ENCODE measurements at regions not wholly inside any gene's neighbourhood (a gene's known extent, or its start where the extent isn't known, plus 50 kb on each side); places are given as distances from the start of the nearest gene placed in this dataset.

DNA sequence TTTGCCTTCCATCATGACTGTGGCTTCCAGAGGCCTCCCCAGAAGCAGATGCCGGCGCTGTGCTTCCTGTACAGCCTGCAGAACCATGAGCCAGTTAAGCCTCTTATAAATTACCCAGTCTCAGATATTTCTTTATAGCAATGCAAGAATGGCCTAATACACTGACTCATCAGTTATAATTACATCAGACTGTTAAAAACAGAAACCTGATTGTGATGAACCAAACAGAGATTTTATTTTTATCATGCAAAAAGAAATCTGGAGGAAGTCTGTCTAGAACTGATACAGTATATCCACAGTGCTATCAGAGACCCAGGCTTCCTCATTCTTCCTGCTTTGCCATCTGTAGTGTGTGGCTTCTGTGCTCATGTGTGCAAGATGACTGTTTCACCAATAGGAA, 93.4 kb upstream of the MEX3C start:
- TF ChIP-seq, protein P1, sequence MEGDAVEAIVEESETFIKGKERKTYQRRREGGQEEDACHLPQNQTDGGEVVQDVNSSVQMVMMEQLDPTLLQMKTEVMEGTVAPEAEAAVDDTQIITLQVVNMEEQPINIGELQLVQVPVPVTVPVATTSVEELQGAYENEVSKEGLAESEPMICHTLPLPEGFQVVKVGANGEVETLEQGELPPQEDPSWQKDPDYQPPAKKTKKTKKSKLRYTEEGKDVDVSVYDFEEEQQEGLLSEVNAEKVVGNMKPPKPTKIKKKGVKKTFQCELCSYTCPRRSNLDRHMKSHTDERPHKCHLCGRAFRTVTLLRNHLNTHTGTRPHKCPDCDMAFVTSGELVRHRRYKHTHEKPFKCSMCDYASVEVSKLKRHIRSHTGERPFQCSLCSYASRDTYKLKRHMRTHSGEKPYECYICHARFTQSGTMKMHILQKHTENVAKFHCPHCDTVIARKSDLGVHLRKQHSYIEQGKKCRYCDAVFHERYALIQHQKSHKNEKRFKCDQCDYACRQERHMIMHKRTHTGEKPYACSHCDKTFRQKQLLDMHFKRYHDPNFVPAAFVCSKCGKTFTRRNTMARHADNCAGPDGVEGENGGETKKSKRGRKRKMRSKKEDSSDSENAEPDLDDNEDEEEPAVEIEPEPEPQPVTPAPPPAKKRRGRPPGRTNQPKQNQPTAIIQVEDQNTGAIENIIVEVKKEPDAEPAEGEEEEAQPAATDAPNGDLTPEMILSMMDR (IDR thresholded peaks at IDR 0.05), result no peak

DNA sequence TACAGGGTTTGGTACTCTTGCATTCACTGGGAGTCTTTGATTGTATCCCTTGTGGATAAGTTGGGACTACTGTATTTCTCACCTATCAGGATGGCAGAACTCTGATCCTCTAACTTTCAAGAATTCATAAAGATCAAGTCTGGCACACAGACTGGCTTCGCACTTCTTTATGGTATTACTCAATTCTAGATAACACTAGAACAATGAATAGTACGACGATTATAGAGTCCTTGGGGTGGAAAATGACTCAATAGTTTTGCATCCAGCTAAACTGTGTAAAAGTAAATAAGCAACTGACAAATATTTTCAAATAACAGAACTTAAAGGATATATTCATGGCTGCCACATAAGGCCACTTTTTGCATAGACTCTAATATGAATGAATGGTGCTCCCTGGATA, 103.4 kb upstream of the MEX3C start:
- TF ChIP-seq, protein P1 (IDR thresholded peaks at IDR 0.05), result no peak

GRCh38 chr18:51301376-51301775, 103.9 kb upstream of the MEX3C start:
- TF ChIP-seq, protein P1 (IDR thresholded peaks at IDR 0.05), result no peak

- TF ChIP-seq, protein P1 (IDR thresholded peaks at IDR 0.05), result no peak
These were observed 119.2 kb upstream of the MEX3C start for GRCh38 chr18:51316677-51317076.

- TF ChIP-seq, protein P1 (IDR thresholded peaks at IDR 0.05), result no peak
These were observed 124.2 kb upstream of the MEX3C start for GRCh38 chr18:51321696-51322095.

GRCh38 chr18:51323961-51324360, 126.5 kb upstream of the MEX3C start:
- TF ChIP-seq, protein P1 (IDR thresholded peaks at IDR 0.05), result no peak

- TF ChIP-seq, protein P1 (IDR thresholded peaks at IDR 0.05), result no peak
These were observed 132.7 kb upstream of the MEX3C start for GRCh38 chr18:51330148-51330547.

DNA sequence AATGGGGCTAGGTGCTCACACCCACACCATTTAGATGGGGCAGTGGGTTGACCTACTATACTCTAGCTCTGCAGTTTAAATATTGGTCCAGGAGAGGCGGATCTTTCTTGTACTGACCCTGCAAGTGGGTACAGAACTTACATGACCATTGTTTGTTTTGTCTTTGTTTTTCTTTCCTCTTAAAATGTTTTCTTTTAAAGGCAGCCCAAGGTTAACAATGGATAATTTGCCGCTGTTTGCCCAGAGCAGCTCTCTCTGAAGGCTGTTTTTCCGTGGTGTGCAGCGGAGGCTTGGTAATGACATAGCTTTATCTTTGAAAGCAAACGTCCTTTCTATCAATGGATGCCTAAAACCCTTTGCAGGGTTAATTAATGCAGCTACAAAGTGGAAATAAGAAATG, 133.3 kb upstream of the MEX3C start:
- TF ChIP-seq, protein P1 (IDR thresholded peaks at IDR 0.05), result no peak

Data from LNCAP (cell line).